Pons (tissue), 1 donor: ENCODE measurements at regions not wholly inside any gene's neighbourhood (a gene's known extent, or its start where the extent isn't known, plus 50 kb on each side); places are given as distances from the start of the nearest gene placed in this dataset.
A peak's percentile ranks its signal among the peaks of the same experiment; 100 is the strongest.
"Not testable (repeated sequence)": the region's sequence is repeated elsewhere in the genome, so short reads cannot be mapped to it uniquely, and the experiment has no call there.

Source experiments
- DNase-seq: peaks from one replicate; pipeline ENCODE4 v3.0.0-alpha.2; 2016; ENCODE audit warnings: low spot score

GRCh38 chr2:195162918-195163317 lies 494.1 kb upstream of the SLC39A10 start:
- no peak for DNase-seq

GRCh38 chr2:195162194-195162593 lies 494.8 kb upstream of the SLC39A10 start:
- DNase-seq: no peak

- no peak for DNase-seq
These were observed 496.1 kb upstream of the SLC39A10 start for GRCh38 chr2:195160963-195161362.

DNA sequence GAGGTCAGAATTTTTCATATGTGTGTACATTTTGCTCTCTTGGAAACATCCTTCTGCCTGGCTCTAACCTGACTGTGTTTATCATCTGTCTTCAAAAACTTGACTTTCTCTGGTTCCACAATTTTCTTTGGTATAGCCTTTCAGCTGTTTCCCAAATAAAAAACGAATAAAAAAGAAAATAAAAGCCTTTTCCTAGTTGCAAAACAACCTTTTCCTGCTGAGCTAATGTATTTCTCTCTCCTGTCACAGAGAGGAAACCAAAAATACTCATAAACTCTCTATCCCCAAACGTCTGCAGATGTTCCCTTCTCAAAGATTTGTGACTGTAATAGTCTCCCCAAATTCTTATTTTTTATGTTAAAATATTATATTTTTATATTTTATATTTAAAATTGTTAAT lies 505.3 kb upstream of the SLC39A10 start:
- no peak for DNase-seq

DNA sequence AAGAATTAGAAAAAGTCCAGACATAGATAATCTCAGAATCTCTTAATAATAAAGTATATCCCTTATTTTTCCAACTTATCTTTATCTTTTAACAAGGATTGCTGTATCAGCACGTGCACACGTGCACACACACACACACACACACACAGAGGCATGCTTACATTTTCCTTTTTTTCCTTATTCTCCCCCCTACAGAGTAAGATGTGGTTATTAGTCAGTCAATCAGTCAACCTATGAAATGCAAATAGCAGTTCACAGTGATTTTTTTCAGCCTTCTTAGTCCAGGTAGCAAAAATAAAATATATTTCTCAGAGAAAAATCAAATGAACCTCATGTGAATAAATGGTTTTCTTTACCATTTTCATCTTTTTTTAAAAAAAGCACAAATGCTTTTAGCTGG lies 506.2 kb upstream of the SLC39A10 start:
- DNase-seq: no peak

DNA sequence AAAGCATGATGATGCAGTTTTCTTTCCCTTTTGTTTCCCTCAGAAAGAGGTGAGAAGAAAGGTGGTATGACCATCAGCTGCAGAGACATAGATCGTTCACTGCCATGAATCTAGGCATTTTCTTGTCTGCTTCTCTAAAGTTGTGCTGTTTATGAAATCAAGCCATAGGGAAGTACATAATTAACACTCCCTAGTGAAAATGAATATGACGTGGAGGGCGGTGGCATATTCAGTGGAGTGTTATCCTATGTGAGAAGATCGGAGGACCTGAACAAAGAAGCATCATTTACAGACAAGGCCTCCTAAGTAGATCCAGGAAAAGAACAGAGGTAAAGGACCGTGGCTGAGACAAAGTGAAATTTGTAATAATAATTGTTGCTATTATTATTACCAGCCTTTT lies 509.0 kb upstream of the SLC39A10 start:
- DNase-seq: no peak

DNA sequence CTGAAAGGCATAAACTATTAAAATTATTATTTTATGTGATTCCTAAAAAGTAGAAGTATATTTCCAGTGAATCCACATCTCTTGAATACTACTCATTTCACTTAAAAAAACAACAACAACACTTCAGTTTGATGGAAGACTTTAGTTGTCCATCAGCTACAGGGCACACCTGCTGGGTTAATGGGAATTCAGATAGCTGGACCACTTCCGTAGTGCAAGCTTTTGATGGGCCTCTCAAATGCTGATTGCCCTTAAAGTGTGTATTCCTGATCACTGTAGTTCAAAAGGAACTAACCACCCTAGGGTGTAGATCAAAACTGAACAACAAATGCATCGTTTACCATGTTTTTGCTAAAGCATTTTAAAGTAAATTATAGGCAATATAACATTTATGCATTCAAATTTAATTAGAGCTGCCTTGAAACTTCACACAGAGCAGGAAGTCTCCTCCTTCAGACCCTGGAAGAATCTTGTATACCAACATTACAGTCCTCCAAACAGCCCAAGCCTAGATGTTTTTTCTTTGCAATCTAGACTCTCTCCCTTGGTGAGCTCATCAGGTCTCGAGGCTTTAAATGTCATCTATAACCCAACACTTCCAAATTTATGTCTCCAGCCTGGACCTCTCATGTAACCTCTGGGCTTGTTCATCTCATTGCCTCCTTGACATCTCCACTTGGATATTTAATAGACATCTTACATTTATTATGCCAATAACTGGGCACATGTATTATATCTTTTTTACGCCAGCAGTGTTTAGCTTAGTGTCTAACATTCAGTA lies 510.1 kb upstream of the SLC39A10 start:
- DNase-seq: no peak

GRCh38 chr2:195138435-195138834 lies 518.6 kb upstream of the SLC39A10 start:
- DNase-seq: no peak

DNA sequence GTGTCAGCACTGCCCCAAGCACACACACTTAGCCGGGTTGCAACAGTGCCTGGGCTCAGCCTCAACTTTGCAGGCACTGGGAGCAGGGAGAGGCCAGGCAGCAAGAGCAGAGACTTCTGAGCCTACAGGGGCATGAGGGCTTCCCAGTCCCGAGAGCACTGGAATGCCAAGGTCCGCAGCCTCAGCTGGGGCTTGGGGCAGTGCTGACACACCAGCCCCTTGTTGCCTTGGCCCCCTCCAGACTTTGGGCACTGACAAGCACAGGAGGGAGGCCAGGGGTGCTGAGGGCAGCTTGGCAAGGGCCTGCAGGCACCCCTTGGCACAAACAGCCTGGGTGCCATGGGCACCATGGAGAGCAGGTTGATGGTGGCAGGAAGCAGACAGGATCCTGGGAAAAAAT lies 531.1 kb upstream of the SLC39A10 start:
- DNase-seq: not testable (repeated sequence)

- DNase-seq: no peak
These were observed 532.5 kb upstream of the SLC39A10 start for GRCh38 chr2:195124391-195125079.

GRCh38 chr2:195122653-195123052 lies 534.4 kb upstream of the SLC39A10 start:
- no peak for DNase-seq

DNA sequence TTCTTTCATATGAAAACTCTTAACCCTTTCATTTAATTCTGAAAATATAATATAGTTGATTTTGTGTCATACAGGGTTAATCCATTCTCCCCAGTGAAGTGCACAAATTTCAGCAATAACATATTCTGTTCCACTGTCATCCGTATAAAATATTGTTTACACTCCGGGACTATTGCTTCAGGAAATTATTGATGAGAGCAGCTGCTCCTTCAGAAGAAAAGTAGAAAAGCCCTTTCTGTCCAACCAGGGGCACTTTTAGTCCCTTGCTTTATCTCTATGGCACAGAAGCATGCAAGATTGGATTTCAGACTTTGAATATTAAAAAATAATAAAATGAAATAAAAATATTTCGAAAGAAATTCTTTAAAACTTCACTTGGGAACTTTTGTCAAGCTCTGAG lies 535.7 kb upstream of the SLC39A10 start:
- DNase-seq: no peak

DNA sequence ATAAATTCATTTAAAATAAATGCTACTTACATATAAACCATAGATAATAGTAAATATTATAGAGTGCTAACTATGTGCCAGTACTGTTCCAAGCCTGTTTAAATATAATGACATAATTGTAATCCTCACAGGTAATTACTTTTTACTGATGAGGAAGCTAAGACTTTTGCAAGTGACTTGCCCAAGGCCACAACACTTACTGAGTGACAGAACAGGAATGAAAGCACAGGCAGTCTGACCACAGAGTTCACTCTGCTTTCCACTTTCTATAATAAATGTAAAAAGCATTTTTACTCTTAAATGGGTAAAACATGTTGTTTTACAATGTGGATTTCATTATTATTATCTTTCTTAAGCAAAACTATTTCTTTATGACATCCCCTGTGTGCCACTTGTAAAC lies 537.8 kb upstream of the SLC39A10 start:
- no peak for DNase-seq

- no peak for DNase-seq
These were observed 538.8 kb upstream of the SLC39A10 start for GRCh38 chr2:195118276-195118675.

DNA sequence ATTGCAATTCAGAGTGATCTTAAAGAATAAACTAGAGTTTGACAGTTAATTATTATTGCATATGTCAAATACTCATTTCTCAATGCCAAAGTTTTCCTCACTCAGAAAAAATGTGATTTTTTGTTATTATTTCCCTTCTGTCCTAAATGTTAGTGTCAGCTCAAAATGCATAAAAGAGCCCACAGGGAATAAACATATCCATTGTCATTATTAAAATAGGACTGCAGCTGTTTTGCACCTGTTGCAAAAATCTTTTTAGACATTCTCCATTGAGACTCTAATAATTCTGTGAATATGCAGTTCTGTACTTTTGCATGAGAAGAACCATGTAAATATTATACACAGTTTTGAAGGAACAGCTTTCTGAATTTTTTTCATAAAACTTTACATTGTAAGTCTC lies 540.0 kb upstream of the SLC39A10 start:
- DNase-seq: no peak

DNA sequence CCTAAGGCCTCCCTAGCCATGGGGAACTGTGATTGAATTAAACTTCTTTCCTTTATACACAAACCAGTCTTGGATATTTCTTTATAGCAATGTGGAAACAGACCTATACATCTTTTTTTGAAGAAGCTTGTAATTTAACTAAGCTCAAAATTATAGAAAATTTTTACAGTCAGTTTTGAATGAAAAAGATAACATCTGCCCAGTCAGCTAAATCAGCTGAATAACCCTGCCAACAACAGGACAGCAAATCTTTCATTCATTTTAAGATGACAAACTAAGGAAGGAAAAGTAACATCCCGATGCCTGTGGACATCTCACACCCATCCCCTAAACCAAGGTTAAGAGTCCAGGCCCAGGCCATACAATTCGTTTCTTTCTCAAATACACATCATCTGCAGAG lies 541.3 kb upstream of the SLC39A10 start:
- DNase-seq: no peak

DNA sequence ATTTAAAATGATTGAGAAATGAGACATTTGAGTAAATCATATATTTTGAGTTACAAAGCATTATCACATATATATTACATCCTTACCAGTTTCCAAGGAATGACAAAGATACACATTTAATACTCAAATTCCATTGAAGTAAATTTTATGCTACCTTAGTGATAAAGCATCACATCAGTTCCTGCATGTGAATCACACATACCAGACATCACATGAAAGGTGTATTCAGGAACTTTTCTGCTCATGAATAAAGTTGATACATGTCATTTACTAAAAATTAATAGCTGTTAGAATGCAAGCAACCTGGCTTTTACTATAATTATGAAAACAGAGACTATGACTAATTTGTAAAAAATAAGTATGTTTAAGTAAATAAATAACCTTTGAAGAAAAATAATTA lies 548.8 kb upstream of the SLC39A10 start:
- DNase-seq: no peak

DNA sequence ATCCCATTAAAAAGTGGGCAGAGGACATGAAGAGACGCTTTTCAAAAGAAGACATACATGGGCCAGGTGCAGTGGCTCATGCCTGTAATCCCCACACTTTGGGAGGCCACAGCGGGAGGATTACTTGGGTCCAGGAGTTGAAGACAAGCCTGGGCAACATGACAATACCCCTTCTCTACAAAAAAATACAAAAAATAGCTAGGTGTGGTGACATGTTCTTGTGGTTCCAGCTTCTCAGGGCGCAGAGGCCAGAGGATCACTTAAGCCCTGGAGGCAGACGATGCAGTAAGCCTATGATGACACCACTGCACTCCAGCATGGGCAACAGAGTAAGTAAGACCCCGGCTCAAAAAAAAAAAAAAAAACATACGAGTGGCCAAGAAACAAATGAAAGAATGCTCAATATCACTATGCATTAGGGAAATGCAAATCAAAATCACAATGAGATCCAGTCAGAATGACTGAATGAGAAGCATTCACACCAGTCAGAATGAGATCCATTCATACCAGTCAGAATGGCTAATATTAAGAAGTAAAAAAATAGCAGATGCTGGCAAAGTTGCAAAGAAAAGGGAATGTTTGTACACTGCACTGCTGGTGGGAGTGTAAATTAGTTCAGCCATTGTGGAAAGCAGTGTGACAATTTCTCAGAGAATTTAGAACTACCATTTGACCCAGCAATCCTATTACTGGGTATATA lies 550.2 kb upstream of the SLC39A10 start:
- peak; percentile 87 for DNase-seq

DNA sequence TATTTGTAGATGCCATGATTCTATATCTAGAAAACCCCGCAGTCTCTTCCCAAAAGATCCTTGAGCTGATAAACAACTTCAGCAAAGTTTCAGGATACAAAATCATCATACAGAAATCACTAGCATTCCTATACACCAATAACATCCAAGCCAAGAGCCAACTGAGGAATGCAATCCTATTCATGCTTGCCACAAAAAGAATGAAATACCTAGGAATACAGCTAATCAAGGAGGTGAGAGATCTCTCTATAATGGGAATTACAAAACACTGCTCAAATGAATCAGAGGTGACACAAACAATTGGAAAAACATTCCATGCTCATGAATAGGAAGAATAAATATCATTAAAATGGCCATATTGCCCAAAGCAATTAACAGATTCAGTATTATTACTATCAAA lies 551.4 kb upstream of the SLC39A10 start:
- no peak for DNase-seq

- DNase-seq: no peak
These were observed 562.7 kb upstream of the SLC39A10 start for GRCh38 chr2:195094330-195094729.

DNA sequence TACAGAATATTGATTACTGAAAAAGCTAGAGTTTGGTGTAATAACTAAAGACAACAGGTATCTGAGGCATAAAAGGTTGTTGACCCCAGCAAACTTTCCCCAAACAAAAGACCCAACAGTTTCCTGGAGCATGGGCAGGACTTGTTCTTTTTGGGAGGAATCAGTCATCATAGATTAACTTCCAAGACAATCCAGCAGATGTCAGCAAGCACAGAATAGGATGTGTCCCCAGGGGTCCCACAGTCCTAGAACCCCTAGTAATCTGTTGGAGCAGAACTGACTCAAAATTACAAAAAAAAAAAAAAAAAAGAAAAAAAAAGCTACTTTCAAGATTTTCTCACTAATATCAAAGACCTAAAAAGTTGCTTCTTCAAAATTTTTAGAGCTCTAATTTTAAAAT lies 564.7 kb upstream of the SLC39A10 start:
- DNase-seq: no peak

DNA sequence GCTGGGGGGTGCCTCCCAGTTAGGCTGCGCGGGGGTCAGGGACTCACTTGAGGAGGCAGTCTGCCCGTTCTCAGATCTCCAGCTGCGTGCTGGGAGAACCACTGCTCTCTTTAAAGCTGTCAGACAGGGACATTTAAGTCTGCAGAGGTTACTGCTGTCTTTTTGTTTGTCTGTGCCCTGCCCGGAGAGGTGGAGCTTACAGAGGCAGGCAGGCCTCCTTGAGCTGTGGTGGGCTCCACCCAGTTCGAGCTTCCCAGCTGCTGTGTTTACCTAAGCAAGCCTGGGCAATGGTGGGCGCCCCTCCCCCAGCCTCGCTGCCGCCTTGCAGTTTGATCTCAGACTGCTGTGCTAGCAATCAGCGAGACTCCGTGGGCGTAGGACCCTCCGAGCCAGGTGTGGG lies 584.2 kb upstream of the SLC39A10 start:
- DNase-seq: not testable (repeated sequence)

DNA sequence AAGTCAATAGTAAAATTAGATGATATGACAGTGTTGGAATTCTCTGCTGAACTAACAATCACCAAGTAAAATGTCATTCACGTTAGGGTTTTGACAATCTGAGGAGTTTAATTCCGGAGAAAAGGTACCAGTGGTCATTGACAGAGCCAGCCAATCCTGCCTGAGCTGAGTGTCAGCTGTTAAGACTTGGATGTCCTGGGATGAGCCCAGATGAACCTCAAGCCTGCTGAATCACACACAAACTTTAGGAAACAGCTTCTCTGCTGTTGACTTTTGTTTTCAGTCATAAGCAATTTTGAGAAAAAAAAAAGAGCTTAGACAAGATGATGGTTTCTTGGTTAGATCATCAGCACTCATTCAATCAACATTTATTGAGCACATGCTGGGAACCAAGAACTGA lies 600.0 kb upstream of the SLC39A10 start:
- no peak for DNase-seq
